Stomach smooth muscle (tissue), 2 donors: ENCODE measurements at regions not wholly inside any gene's neighbourhood (a gene's known extent, or its start where the extent isn't known, plus 50 kb on each side); places are given as distances from the start of the nearest gene placed in this dataset.

Experiments used
- H3K27ac ChIP-seq: one replicate; pipeline ENCODE4 v1.7.0; 2013; ENCODE audit warnings: mild to moderate bottlenecking, low read length, inconsistent platforms
- H3K27me3 ChIP-seq, 2 donors: one replicate each; pipeline ENCODE4 v1.7.0; 2013; ENCODE audit warnings: low read length in 2 of 2; ENCODE audit not compliant: insufficient read depth in 2 of 2, control insufficient read depth in 1 of 2
- H3K36me3 ChIP-seq, 2 donors: one replicate each; pipeline ENCODE4 v1.7.0; 2013; ENCODE audit warnings: low read length in 2 of 2; ENCODE audit not compliant: control insufficient read depth in 2 of 2, insufficient read depth in 2 of 2
- H3K4me1 ChIP-seq: one replicate; pipeline ENCODE4 v1.7.0; 2013; ENCODE audit warnings: low read length; ENCODE audit not compliant: control insufficient read depth, insufficient read depth
- H3K4me3 ChIP-seq, 2 donors: one replicate each; pipeline ENCODE4 v1.7.0; 2013; ENCODE audit warnings: low read length in 2 of 2
- H3K9ac ChIP-seq, 2 donors: one replicate each; pipeline ENCODE4 v1.7.0; 2013; ENCODE audit warnings: low read length in 2 of 2, mild to moderate bottlenecking in 1 of 2
- H3K9me3 ChIP-seq, 2 donors: one replicate each; pipeline ENCODE4 v1.7.0; 2013; ENCODE audit warnings: low read length in 2 of 2; ENCODE audit not compliant: control insufficient read depth in 2 of 2
- donor health status: healthy.
- donor health status: Pancreatic carcinoma.

GRCh38 chr17:74110467-74110866 lies 93.0 kb upstream of the RPL38 start:
- Histone ChIP-seq H3K4me1 (no peaks in the 10 kb centered on the region), H3K36me3 (no peaks in the 10 kb centered on the region), H3K9ac (no peak overlapping the region), H3K4me3 (no peak overlapping the region), H3K27me3 (peaks cover 0 to 14% of the 10 kb centered on the region in 2 donors), H3K9me3 (no peaks in the 10 kb centered on the region), H3K27ac (no peak overlapping the region)

- Histone ChIP-seq H3K4me3 (no peak overlapping the region), H3K36me3 (no peaks in the 10 kb centered on the region), H3K27me3 (peaks cover 3 to 14% of the 10 kb centered on the region in 2 donors)
Measured at GRCh38 chr17:74113326-74113725, 90.2 kb upstream of the RPL38 start.

GRCh38 chr17:74113952-74114351 lies 89.5 kb upstream of the RPL38 start:
- no peaks in the 10 kb centered on the region for H3K9me3 ChIP-seq
- H3K36me3 ChIP-seq = no peaks in the 10 kb centered on the region
- no peak overlapping the region for H3K27ac ChIP-seq
- H3K9ac ChIP-seq = no peak overlapping the region
- no peak overlapping the region for H3K4me3 ChIP-seq
- peaks cover 3 to 11% of the 10 kb centered on the region in 2 donors for H3K27me3 ChIP-seq
- no peaks in the 10 kb centered on the region for H3K4me1 ChIP-seq

More at GRCh38 chr17:74113326-74113725, 90.2 kb upstream of the RPL38 start:
- H3K27ac ChIP-seq = no peak overlapping the region
- no peak overlapping the region for H3K9ac ChIP-seq
- no peaks in the 10 kb centered on the region for H3K9me3 ChIP-seq
- no peaks in the 10 kb centered on the region for H3K4me1 ChIP-seq

GRCh38 chr17:74114881-74115470 lies 88.5 kb upstream of the RPL38 start:
- no peak overlapping the region for H3K4me3 ChIP-seq
- no peaks in the 10 kb centered on the region for H3K4me1 ChIP-seq
- H3K36me3 ChIP-seq = no peaks in the 10 kb centered on the region
- H3K9me3 ChIP-seq = no peaks in the 10 kb centered on the region
- no peak overlapping the region for H3K9ac ChIP-seq
- H3K27me3 ChIP-seq = peaks cover 3 to 11% of the 10 kb centered on the region in 2 donors
- no peak overlapping the region for H3K27ac ChIP-seq

- Histone ChIP-seq H3K27me3 (peaks cover 3 to 13% of the 10 kb centered on the region in 2 donors), H3K9ac (no peak overlapping the region), H3K4me3 (no peak overlapping the region), H3K36me3 (no peaks in the 10 kb centered on the region), H3K9me3 (no peaks in the 10 kb centered on the region), H3K4me1 (no peaks in the 10 kb centered on the region), H3K27ac (no peak overlapping the region)
Measured at GRCh38 chr17:74115586-74115985, 87.9 kb upstream of the RPL38 start.

GRCh38 chr17:74116087-74116717 lies 87.3 kb upstream of the RPL38 start:
- H3K27me3 ChIP-seq = peaks cover 3 to 13% of the 10 kb centered on the region in 2 donors
- H3K4me1 ChIP-seq = no peaks in the 10 kb centered on the region
- no peaks in the 10 kb centered on the region for H3K36me3 ChIP-seq
- no peaks in the 10 kb centered on the region for H3K9me3 ChIP-seq
- no peak overlapping the region for H3K4me3 ChIP-seq
- no peak overlapping the region for H3K9ac ChIP-seq
- H3K27ac ChIP-seq = no peak overlapping the region

- Histone ChIP-seq H3K36me3 (no peaks in the 10 kb centered on the region), H3K9me3 (no peaks in the 10 kb centered on the region), H3K4me3 (no peak overlapping the region), H3K27me3 (peaks cover 3 to 13% of the 10 kb centered on the region in 2 donors), H3K9ac (no peak overlapping the region), H3K27ac (no peak overlapping the region), H3K4me1 (no peaks in the 10 kb centered on the region)
Measured at GRCh38 chr17:74117087-74117698, 86.3 kb upstream of the RPL38 start.

- no peak overlapping the region for H3K27ac ChIP-seq
- no peaks in the 10 kb centered on the region for H3K36me3 ChIP-seq
- H3K9ac ChIP-seq = no peak overlapping the region
- no peak overlapping the region for H3K4me3 ChIP-seq
- no peaks in the 10 kb centered on the region for H3K4me1 ChIP-seq
- no peaks in the 10 kb centered on the region for H3K9me3 ChIP-seq
- H3K27me3 ChIP-seq = peaks cover 3 to 13% of the 10 kb centered on the region in 2 donors
Measured at GRCh38 chr17:74117999-74118421, 85.5 kb upstream of the RPL38 start.

- Histone ChIP-seq H3K4me3 (no peak overlapping the region), H3K9ac (no peak overlapping the region), H3K4me1 (no peaks in the 10 kb centered on the region), H3K36me3 (no peaks in the 10 kb centered on the region), H3K9me3 (no peaks in the 10 kb centered on the region), H3K27me3 (peaks cover 3 to 13% of the 10 kb centered on the region in 2 donors), H3K27ac (no peak overlapping the region)
Measured at GRCh38 chr17:74118504-74118903, 85.0 kb upstream of the RPL38 start.

GRCh38 chr17:74119049-74119580 lies 84.4 kb upstream of the RPL38 start:
- no peak overlapping the region for H3K27ac ChIP-seq
- no peaks in the 10 kb centered on the region for H3K9me3 ChIP-seq
- no peak overlapping the region for H3K9ac ChIP-seq
- no peaks in the 10 kb centered on the region for H3K36me3 ChIP-seq
- H3K4me1 ChIP-seq = no peaks in the 10 kb centered on the region
- peaks cover 3 to 12% of the 10 kb centered on the region in 2 donors for H3K27me3 ChIP-seq
- H3K4me3 ChIP-seq = no peak overlapping the region

GRCh38 chr17:74119965-74120364 lies 83.5 kb upstream of the RPL38 start:
- Histone ChIP-seq H3K27ac (no peak overlapping the region), H3K4me1 (no peaks in the 10 kb centered on the region), H3K4me3 (no peak overlapping the region), H3K27me3 (peaks cover 3 to 9% of the 10 kb centered on the region in 2 donors), H3K9ac (no peak overlapping the region), H3K9me3 (no peaks in the 10 kb centered on the region), H3K36me3 (no peaks in the 10 kb centered on the region)
